Heart left ventricle (tissue), 13 donors: ENCODE measurements at regions not wholly inside any gene's neighbourhood (a gene's known extent, or its start where the extent isn't known, plus 50 kb on each side); places are given as distances from the start of the nearest gene placed in this dataset.

Experiments used
- CTCF ChIP-seq, 12 donors: fragments of 200-600 bp; sonication (generic) in 4 of 12; IDR thresholded peaks; one replicate each; pipeline versions ENCODE4 v1.5.0 to v1.8.0; 2018 to 2022; ENCODE audit warnings: antibody characterized with exemption in 12 of 12, mild to moderate bottlenecking in 5 of 12
- POLR2A ChIP-seq, 2 donors: fragments of 450-650 bp; IDR thresholded peaks; one replicate each; pipeline ENCODE4 v1.6.1; 2017; ENCODE audit warnings: antibody characterized with exemption in 2 of 2, mild to moderate bottlenecking in 2 of 2, moderate library complexity in 2 of 2
- donor health status: ischemic (EF 13 %, LVEDD 7.1; RV severe dilation, severe dysfunction).
- donor health status: DM: no; HTN: yes; CAD: no.
- donor health status: DM: no; HTN: no; CAD: no.
- donor health status: ischemic (EF 25% LVEDD 6.9; RV normal size, moderate dysfunction).
- donor health status: ischemic (EF 25% LVEDD 5.7; RV mildly dilated, moderate dysfunction).
- donor health status: ischemic (EF 35%, LVEDD 5.7; RV mildly dilated, moderate dysfunction).
- donor health status: nonischemic (EF 11% LVEDD 7.7; RV severe dilation, severe dysfunction).
- donor health status: DM: yes; HTN: yes; CAD: no.
- donor health status: PGD.
- donor health status: ischemic (EF 29% LVEDD 5.4; RV normal size, mild dysfunction).
- donor health status: nonischemic (EF 23%, LVEDD 6.1; RV moderate dilation, normal function).

GRCh38 chrX:45681891-45682290 lies 481.2 kb upstream of the DIPK2B start:
- TF ChIP-seq CTCF (IDR thresholded peaks at IDR 0.05) (no peak), POLR2A (IDR thresholded peaks at IDR 0.05) (no peak)
